HG03064 (cell line): ENCODE measurements at regions not wholly inside any gene's neighbourhood (a gene's known extent, or its start where the extent isn't known, plus 50 kb on each side); places are given as distances from the start of the nearest gene placed in this dataset.

Experiments used
- ATAC-seq: cut with Tn5 transposase; IDR thresholded peaks from one replicate; pipeline ENCODE4 v1.9.1; 2021; ENCODE audit warnings: low read depth; ENCODE audit not compliant: unreplicated experiment

DNA sequence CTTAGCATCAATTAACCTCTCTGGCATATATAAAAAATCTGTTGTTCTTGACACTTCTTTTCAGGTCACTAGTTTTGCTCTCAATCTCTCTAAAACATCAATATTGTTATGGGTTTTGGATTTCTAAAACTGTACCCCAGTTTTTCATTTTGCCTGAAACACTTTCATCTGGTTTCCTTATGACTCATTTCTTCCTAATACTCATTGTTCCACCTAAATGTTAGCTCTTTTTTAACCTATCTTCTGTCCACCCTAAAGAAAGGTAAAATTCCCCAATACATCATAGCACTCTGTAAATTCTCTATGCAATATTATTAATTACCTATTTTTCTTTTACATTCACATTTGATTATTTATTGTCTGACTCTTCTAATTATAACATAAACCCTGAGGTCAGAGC is 575.5 kb upstream of the NDST4 start:
- ATAC-seq = no peak

DNA sequence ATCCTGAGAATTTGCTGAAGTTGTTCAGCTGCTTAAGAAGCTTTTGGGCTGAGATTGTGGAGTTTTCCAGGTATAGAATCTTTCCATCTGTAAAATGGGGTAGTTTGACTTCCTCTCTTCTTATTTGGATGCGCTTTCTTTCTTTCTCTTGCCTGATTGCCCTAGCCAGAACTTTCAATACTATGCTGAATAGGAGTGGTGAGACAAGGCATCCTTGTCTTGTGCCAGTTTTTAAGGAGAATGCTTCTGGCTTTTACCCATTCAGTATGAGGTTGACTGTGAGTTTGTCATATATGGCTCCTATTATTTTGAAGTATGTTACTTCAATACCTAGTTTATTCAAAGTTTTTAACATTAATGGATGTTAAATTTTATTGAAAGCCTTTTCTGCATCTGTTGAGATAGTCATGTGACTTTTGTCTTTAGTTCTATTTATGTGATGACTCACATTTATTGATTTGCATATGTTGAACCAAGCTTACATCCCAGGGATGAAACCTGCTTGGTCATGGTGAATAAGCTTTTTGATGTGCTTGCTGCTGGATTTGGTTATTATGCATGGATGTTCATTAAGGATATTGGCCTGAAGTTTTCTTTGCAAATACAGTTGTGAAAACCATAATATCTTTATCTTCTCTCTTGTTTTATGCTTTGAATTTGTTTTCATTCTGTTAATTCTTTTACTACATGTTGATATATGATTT is 573.8 kb upstream of the NDST4 start:
- no peak for ATAC-seq

DNA sequence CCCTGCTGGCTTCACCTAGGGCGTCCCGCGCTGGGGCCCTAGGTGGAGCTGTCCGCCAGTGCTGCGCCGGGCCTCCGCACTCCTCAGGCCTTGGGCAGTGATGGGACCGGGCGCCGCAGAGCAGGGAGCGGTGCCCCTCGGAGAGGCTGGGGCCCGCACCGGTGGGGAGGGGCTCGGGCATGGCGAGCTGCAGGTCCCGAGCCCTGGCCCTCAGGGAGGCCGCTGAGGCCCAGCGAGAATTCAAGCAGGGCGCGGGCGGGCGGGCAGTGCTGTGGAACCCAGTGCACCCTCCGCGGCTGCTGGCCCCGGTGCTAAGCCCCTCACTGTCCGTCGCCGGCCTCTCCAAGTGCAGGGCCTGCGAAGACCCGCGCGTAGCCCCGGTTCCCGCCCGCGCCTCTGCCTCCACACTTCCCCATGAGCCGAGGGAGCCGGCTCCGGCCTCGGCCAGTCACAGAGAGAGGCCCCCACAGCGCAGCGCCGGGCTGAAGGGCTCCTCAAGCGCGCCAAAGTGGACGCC is 565.1 kb upstream of the NDST4 start:
- ATAC-seq = no peak

DNA sequence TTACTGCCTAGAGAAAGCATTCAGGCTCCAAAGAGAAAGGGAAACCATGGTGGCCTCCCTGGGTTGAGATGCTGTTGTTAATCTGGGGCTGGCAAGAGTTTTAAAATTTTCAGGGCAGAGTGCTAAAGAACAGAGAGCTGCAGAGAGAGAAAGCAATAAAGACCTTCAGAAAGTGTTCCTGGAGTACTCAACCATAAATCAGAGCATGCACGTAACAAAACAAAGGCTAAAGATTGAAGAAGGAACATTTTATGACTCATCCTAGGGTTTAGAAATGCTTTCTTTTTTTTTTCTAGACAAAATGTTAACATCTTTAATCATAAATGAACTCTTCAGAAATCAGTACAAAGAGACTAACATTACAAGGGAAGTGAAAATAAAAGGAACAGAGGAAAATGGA is 562.3 kb upstream of the NDST4 start:
- no peak for ATAC-seq

DNA sequence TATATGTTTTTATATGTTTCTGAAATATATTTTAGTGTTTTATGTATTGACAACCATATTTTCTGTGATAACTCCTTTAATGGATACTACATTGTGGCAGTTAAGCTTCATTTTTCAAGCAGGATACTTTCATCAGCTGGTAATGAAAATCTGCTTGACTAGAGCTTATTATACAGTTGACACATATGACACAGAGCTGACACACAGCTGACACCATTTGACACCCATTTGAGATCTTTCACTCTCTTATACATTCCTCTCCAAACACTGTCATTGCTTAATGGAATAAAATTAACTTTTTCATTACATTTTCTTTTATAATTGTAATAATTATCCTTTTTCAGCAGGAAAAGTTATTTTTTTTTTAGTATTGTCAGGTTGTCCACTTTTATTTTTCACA is 561.1 kb upstream of the NDST4 start:
- ATAC-seq = no peak

DNA sequence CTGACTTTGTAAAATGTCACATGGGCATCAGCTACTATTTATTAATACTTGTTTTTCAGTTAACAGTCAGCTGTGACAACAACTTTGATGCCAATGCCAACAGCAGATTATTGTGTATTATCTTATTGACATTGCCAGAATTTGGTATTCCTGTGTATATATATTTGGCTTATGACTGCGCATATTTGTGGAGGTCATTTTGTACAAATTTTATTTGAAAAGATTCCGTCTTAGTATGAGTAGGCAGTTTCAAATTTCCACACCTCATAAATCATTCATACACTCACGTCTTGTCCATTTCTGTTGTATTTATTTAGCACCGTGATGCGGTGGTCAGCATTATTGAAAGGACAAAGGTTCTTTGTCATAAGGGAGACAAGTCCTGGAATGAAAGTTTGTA is 558.2 kb upstream of the NDST4 start:
- no peak for ATAC-seq

DNA sequence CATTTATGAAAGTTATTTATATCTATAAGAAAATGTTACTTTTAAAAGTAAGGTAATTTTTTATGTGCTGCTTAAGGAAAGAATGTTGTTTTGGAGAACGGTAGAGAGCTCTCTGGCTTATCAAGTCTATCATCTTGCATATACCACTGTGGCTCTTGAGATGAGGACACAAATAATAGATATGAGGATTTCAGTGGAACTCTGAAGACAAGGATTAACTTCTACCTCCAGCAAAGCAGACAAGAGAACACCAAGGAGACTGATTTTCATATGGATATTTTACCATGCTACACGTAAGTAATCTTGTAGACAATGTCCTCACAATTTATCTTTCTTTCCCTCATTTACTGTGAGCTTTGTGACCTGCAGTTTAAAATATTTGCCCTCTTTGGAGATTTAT is 557.5 kb upstream of the NDST4 start:
- ATAC-seq = no peak

DNA sequence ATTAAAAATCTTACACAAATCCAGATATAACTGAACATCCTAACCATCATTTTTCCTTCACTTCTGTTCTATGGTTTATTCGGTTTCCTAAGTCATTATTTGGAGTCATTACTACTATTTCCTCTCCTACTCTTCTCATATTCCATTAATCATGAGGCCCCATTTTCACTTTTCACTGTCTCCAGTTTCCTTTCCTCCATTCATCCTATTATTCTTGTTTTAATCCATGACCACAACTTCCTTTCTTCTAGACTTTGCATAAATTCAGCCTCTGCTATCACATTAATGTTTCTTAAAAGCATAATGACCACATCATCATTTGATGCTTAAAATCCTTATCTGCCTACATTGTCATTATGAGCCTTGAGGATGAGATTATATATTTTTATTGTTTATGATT is 555.0 kb upstream of the NDST4 start:
- no peak for ATAC-seq

DNA sequence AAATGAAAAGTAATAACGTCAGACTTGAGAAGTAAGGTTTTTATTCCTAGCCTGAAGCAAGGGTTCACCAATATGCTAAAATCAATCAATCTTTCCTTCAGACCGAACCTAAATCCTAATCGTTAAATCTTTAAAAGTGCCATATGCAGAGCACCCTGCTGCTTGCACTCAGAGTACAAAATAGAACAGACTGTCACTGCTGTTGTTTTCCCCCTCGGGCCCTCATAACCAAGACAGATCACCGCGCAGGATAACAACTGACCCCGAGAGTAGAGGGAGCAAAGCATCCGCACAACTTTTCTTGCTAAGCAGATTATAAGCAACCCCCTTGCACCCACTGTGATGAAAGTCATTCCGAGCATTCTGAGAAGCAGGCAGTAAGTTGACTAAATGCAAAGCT is 550.9 kb upstream of the NDST4 start:
- ATAC-seq = no peak

DNA sequence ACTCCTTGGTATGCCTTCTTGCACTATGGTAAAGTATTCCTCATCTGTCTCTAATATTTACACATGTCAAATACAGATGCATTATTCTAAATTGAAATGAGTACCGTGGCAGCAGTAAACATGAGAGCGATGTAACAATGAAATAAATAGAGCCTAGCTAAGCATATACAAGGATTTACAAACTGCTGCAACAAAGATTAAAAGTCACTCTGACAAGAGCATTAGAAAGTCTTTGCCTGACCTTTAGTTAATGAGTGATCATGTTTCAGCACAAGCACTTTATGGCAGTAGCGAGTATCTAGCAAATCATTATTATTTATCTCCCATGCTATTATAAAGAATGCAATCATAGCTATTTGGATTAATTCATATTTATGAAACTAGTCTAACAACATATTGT is 547.0 kb upstream of the NDST4 start:
- ATAC-seq = no peak

DNA sequence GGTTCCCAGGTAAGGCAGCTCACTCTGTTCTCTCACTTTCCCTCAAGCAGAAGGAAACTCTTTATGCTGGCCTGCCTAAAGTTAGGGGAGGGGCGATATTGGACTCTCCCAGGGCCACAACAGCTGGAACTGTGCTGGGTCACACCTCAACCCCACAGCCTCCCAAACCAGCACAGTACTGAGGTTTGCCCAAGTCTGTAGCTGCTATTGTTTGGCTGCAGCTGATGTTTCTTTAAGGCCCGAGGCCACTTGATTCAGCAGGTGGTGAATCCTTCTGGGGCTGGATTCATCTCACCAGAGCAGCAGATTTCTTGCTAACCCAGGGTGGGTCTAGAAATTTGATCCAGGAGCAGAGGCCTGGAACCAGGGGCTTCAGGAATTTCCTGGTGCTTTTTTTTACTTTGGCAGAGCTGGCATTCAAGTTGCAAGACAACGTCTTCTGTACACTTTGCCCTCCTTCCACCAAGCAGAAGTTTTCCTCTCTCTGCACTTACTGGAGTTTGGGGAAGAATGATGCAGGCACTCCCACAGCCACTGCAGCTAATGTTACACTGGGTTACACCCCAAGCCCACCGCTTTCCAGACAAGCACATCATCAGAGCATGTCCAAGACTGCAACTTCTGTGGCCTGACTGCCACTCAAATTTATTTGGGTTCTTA is 544.7 kb upstream of the NDST4 start:
- no peak for ATAC-seq

DNA sequence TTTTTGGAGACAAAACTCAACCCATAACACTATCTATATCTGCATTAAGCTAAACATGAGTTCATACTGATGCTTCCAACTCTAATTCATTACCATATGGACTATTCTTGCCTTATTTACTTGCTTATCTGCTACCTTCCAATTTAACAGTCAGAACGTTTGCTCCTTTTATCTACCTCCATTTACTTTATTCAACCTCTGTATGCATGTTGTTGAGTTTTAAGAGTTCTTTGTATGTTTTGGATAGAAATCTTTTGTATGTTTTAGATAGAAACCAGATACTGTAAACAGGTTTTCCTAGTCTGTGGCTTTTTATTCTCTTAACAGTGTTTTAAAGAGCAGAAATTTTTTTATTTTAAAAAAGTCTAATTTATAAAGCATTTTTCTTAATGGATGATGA is 542.2 kb upstream of the NDST4 start:
- ATAC-seq = no peak

DNA sequence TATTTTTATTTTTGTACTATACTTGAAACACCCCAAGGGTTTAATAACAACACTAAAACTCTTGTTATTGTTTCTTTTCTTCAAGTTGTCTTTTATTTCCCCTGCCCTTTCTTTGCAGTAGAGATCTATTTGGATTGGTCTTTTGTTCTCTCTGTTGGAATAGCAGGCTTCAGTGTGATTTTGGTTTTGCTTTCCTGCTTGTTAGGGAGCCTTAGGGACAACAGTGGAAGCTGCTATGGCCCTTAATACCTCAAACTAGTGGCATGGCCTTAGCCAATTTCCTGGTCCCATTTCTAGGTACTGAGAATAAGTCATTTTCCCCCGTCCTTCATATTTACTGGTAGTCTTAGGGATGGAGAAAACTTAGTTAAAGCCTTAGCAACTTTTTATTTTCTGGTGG is 535.4 kb upstream of the NDST4 start:
- ATAC-seq = no peak

DNA sequence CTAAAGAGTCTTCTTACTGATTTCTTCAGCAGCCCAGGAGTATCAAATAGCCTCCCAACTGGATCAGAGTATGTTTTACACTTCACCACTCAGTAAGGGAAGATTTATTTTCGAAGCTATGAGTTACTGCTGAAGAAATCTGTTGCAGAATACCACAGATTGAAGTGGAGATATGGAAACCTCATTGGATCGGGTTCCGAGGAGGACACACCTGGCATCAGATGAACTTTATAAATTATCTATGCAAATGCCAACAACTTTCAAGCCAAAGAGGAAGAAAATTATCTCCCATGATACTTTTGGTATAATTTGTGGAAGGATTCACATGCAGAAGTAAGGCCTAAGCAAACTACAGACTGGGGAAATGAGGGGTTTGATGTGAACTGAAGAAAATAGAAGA is 515.9 kb upstream of the NDST4 start:
- no peak for ATAC-seq

DNA sequence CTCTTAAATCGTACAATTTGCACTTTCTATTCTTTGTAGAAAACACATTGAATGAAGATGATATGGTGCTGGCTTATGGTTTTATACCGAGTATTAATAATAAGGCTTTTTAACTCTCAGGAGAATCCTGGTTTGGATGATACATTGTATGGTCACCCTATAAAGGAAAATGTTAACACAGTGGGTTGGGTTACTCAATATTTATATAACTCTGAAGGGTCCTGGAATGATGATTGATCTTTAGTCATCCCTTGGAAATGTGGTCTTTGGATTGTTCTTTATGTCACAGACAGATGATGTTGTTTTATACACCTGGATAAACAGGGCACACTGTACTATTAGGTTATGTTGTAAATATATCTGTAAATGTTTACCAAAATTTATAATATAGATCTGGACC is 496.2 kb upstream of the NDST4 start:
- ATAC-seq = no peak

DNA sequence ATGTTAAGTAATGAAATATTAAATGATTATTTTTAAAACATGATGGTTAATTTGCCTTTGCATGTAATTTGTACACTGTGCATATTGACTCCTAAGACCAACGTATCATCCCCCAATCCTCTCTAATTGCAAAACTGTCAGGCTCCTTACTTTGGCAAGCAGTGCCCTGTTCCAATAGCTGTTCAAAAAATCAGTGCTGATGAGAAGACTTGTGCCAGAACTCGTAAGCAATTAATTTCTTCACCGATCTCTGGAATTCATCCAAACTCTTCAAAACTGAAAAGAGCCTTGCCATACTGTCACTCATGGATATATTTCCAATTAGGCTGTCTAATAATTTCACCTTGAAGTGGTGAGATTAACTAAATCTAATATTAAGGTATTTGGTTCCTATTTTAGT is 493.9 kb upstream of the NDST4 start:
- ATAC-seq = no peak

DNA sequence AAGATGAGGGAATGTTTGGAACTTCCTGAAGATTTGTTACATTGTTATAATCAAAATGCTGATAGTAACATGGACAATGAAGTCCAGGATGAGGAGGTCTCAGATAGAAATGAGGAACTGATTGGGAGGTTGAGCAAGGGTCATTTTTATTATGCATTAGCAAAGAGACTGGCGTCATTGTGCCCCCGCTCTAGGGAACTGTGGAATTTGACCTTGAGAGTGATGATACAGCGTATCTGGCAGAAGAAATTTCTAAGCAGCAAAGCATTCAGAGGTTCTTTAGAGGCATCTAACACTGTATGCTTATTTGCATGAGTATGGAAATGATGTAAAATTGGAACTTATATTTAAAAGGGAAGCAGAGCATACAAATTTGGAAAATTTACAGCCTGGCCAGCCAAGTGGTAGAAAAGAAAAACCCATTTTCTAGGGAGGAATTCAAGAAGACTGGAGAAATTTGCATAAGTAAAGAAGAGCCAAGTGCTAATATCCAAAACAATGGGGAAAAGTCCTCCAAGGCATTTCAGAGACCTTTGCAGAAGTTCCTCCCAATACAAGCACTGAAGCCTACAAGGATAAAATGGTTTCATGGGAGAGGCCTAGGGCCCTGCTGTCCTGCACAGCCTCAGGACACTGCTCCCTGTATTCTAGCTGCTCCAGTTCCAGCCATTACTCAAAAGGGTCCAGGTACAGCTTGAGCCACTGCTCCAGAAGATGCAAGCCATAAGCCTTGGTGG is 483.0 kb upstream of the NDST4 start:
- ATAC-seq = no peak

DNA sequence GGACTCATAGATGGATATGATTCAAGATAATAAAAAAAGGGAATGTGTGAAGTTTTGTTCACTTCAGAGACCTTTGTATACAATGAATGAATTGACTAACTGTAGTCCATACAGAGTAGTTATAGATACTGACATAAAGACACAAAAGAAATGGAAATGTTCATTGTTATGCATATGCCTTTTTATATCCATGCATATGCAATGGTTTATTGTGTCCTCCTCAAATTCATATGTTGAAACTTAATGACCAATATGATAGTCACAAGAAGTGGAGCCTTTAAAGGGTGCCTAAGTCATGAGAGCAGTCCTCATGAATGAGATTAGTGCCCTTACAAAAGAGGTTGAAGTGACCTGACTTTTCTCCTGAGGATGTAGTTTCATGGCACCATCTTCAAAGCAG is 467.5 kb upstream of the NDST4 start:
- no peak for ATAC-seq

DNA sequence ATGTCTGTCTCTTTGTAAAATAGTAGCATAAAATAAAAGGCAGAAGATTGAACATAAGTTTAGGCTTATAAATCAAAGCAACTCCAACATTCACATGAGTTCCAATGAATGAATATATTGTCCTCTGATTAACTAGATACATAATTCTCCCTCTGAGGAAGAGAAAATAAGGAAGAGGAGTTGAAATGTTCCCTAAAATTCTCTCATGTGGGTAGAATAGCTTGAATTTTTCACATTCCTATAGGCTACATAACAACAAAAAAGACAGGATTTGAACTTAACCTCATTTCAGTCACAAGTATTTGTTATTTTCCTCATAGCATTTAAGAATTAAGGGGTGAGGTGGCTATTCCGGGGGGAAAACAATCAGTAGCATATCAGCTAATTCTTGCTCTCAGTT is 462.4 kb upstream of the NDST4 start:
- no peak for ATAC-seq

DNA sequence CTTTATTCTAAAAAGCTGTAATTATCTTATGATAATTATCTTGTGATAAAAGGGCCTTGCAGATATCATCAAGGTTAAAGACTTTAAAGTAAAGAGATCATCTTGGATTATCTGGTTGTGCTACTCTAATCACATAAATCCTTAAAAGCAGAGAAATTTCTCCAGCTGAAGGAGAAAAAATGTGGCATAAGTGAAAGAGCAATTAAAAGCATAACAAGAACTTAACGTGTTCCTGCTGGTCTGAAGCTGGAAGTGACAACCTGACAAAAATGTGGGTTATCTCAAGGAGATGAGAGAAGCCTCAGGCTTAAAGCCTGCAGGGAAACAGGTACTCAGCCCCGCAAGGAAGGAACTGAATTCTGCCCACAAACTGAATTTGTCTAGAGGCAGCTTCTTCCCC is 449.1 kb upstream of the NDST4 start:
- ATAC-seq = no peak

DNA sequence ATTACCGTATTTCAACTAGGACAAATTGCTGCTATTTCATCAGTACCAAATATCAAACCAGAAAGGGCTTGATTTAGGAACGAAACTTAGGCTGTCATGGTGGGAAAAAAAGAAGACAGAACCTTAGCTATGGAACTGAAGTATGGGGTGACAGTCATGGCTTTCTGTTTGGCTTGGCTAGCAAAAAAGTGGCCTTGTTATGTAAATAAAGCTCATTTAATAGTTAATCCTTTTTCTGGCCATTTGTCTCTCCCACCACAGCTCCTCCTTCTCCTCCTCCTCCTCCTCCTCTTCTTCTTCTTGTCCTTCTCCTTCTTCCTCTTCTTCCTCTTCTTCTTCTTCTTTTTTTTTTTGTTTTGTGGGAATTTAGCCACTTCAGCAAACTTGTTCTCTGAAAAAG is 434.7 kb upstream of the NDST4 start:
- no peak for ATAC-seq

DNA sequence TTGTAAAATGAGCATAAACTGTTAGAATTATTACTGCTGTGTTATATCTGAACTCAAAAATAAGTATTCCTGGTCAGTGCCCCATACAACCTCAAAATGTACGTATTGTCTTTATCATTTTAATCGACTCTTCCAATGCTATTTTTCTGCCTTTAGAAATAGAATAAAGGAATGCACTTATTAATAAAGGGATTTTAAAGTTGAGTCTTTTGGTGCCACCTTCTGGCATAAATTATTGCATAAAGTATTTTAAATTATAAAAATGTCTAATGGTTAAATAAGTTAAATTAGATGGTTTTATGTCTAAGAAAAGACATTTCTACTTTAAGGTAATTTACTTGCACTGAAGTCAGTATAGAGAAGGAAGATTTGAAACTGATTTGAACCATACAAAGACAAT is 424.0 kb upstream of the NDST4 start:
- no peak for ATAC-seq
